GM12878 (cell line): ENCODE measurements at regions not wholly inside any gene's neighbourhood (a gene's known extent, or its start where the extent isn't known, plus 50 kb on each side); places are given as distances from the start of the nearest gene placed in this dataset.

ENCODE experiments used
- ATAC-seq: fragments of 200-7000 bp; cut with Tn5 transposase; 3 replicates; pipeline ENCODE4 v1.9.1; 2020; ENCODE audit warnings: mild to moderate bottlenecking, moderate library complexity
- BruUV-seq: library from RNA; stranded (reverse); fragments of 400-500 nt; replicated peaks from 2 replicates; lab custom pipeline; 2021; lab: Mats Ljungman, UMichigan
- CTCF ChIA-PET: fragments of 300-600 bp; sonication (Branson Sonifier 250); formaldehyde crosslinking; extraction: SDS; loops from one replicate; lab custom pipeline; 2021; ENCODE audit warnings: inconsistent platforms; lab: Yijun Ruan, JAX
- POLR2A ChIA-PET: fragments of 350-600 bp; formaldehyde crosslinking; extraction: SDS; loops from one replicate; lab custom pipeline; 2021; ENCODE audit warnings: inconsistent platforms; lab: Charles Lee
- RAD21 ChIA-PET: fragments of 300-600 bp; sonication (Branson Sonifier 250); formaldehyde crosslinking; loops from one replicate; lab custom pipeline; 2023; ENCODE audit warnings: antibody characterized with exemption; ENCODE audit not compliant: unreplicated experiment; lab: Charles Lee
- SMC1A ChIA-PET: fragments of 300-600 bp; sonication (Branson Sonifier 250); formaldehyde crosslinking; loops from one replicate; lab custom pipeline; 2023; ENCODE audit not compliant: unreplicated experiment, uncharacterized antibody; lab: Charles Lee
- DNase-seq: peaks from one replicate; pipeline ENCODE4 v3.0.0-alpha.2; 2011; ENCODE audit warnings: low read depth, low spot score
- FAIRE-seq: peaks from 3 replicates; lab custom pipeline; 2011; peaks lifted over from hg19 to GRCh38; lab: Jason Lieb, UNC
- H2AFZ ChIP-seq: 2 replicates; pipeline ENCODE4 v1.6.0; 2011; ENCODE audit warnings: low read depth, low read length, control low read depth; ENCODE audit not compliant: control insufficient read depth
- H3K27ac ChIP-seq: 2 replicates; pipeline ENCODE4 v1.5.1; 2011; ENCODE audit warnings: control low read depth; ENCODE audit not compliant: control insufficient read depth, insufficient read depth
- H3K27me3 ChIP-seq, 2 experiments: replicated peaks in 1 of 2; 2 replicates each; pipeline versions ENCODE4 v1.6.0 to v1.6.1; 2011; ENCODE audit warnings: low read length in 1 of 2; ENCODE audit not compliant: control insufficient read depth in 2 of 2, insufficient read depth in 2 of 2
- H3K36me3 ChIP-seq, 2 experiments: 2 replicates each; pipeline ENCODE4 v1.5.1; 2011; ENCODE audit warnings: low read length in 1 of 2; ENCODE audit not compliant: control insufficient read depth in 2 of 2, insufficient read depth in 2 of 2
- H3K4me1 ChIP-seq: 2 replicates; pipeline ENCODE4 v1.6.1; 2011; ENCODE audit warnings: mild to moderate bottlenecking, low read length, moderate library complexity, mixed read lengths; ENCODE audit not compliant: control insufficient read depth, insufficient read depth
- H3K4me2 ChIP-seq: 2 replicates; pipeline ENCODE4 v1.6.0; 2011; ENCODE audit warnings: control low read depth; ENCODE audit not compliant: control insufficient read depth, insufficient read depth
- H3K4me3 ChIP-seq: fragments of 200-600 bp; sonication (generic); 2 replicates; pipeline ENCODE4 v1.5.1; 2016
- H3K79me2 ChIP-seq: 2 replicates; pipeline ENCODE4 v1.6.0; 2011; ENCODE audit warnings: low read length; ENCODE audit not compliant: control insufficient read depth, insufficient read depth
- H3K9ac ChIP-seq: 2 replicates; pipeline ENCODE4 v1.8.0; 2011; ENCODE audit warnings: low read length, control low read depth, mixed read lengths; ENCODE audit not compliant: control insufficient read depth, insufficient read depth
- H3K9me3 ChIP-seq: replicated peaks from 3 replicates; pipeline ENCODE4 v1.5.1; 2011; ENCODE audit warnings: mild to moderate bottlenecking, low read length; ENCODE audit not compliant: control insufficient read depth, insufficient read depth
- H4K20me1 ChIP-seq: 2 replicates; pipeline ENCODE4 v1.6.0; 2011; ENCODE audit not compliant: control insufficient read depth, insufficient read depth
- ATF7 ChIP-seq: fragments of 450-650 bp; IDR thresholded peaks from 2 replicates; pipeline ENCODE4 v1.6.1; 2016; ENCODE audit warnings: low read depth, mild to moderate bottlenecking
- CBX5 ChIP-seq: sonication (generic); IDR thresholded peaks from 2 replicates; pipeline ENCODE4 v1.6.1; 2016; ENCODE audit warnings: low read depth, moderate library complexity, mild to moderate bottlenecking, inconsistent platforms
- CEBPZ ChIP-seq: fragments of 150-350 bp; IDR thresholded peaks from 2 replicates; pipeline ENCODE4 v1.6.1; 2016; ENCODE audit warnings: low read depth, low read length
- CREB1 ChIP-seq: IDR thresholded peaks from 2 replicates; pipeline ENCODE4 v1.6.1; 2012; ENCODE audit warnings: low read depth, mild to moderate bottlenecking, inconsistent platforms
- CREM ChIP-seq: IDR thresholded peaks from 2 replicates; pipeline ENCODE4 v1.6.1; 2014; ENCODE audit warnings: antibody characterized with exemption, low read depth
- EED ChIP-seq: sonication (generic); IDR thresholded peaks from 2 replicates; pipeline ENCODE4 v1.6.1; 2016; ENCODE audit warnings: antibody characterized with exemption, low read depth
- EZH2 ChIP-seq: IDR thresholded peaks from 2 replicates; pipeline ENCODE4 v1.6.1; 2012; ENCODE audit warnings: low read depth, mild to moderate bottlenecking, control low read depth, inconsistent platforms, low read length, borderline replicate concordance; ENCODE audit not compliant: control insufficient read depth
- FOXM1 ChIP-seq: IDR thresholded peaks from 2 replicates; pipeline ENCODE4 v1.6.1; 2012; ENCODE audit warnings: low read depth, mild to moderate bottlenecking, inconsistent platforms, low read length, moderate library complexity
- JUNB ChIP-seq: IDR thresholded peaks from 2 replicates; pipeline ENCODE4 v1.6.1; 2016; ENCODE audit warnings: antibody characterized with exemption, mild to moderate bottlenecking
- NFIC ChIP-seq: IDR thresholded peaks from 2 replicates; pipeline ENCODE4 v1.6.1; 2012; ENCODE audit warnings: low read depth, mild to moderate bottlenecking, inconsistent platforms, low read length, moderate library complexity
- NR2F1 ChIP-seq: fragments of 450-650 bp; conservative IDR thresholded peaks from 2 replicates; pipeline ENCODE4 v1.6.1; 2017; ENCODE audit warnings: mild to moderate bottlenecking
- RUNX3 ChIP-seq: IDR thresholded peaks from 2 replicates; pipeline ENCODE4 v1.6.1; 2012; ENCODE audit warnings: low read length, inconsistent platforms
- WGBS: methylation state at CpG from one replicate; pipeline ENCODE4 v1.1.6; 2016; ENCODE audit warnings: low lambda C conversion rate; ENCODE audit not compliant: insufficient replicate concordance, insufficient coverage; ENCODE audit errors: missing lambda C conversion rate; 5-methylcytosine and 5-hydroxymethylcytosine counted together
- in situ Hi-C: fragments of 300-500 bp; cut with MboI; formaldehyde crosslinking; loops from 9 replicates; pipeline ENCODE4 v1.14.3; 2018; ENCODE audit warnings: mixed read lengths
- intact Hi-C: fragments of 100-400 bp; cut with micrococcal nuclease; formaldehyde crosslinking; loops from one replicate; pipeline ENCODE4 v1.14.2; 2022; ENCODE audit not compliant: unreplicated experiment
- TF ChIP-seq, protein P1 (sequence below): fragments of 450-650 bp; IDR thresholded peaks from 2 replicates; pipeline ENCODE4 v1.6.1; 2016; ENCODE audit warnings: mild to moderate bottlenecking, moderate library complexity, borderline replicate concordance

GRCh38 chr1:59008599-59009347, 224.9 kb upstream of the JUN start (continued):
- TF ChIP-seq, protein P1, sequence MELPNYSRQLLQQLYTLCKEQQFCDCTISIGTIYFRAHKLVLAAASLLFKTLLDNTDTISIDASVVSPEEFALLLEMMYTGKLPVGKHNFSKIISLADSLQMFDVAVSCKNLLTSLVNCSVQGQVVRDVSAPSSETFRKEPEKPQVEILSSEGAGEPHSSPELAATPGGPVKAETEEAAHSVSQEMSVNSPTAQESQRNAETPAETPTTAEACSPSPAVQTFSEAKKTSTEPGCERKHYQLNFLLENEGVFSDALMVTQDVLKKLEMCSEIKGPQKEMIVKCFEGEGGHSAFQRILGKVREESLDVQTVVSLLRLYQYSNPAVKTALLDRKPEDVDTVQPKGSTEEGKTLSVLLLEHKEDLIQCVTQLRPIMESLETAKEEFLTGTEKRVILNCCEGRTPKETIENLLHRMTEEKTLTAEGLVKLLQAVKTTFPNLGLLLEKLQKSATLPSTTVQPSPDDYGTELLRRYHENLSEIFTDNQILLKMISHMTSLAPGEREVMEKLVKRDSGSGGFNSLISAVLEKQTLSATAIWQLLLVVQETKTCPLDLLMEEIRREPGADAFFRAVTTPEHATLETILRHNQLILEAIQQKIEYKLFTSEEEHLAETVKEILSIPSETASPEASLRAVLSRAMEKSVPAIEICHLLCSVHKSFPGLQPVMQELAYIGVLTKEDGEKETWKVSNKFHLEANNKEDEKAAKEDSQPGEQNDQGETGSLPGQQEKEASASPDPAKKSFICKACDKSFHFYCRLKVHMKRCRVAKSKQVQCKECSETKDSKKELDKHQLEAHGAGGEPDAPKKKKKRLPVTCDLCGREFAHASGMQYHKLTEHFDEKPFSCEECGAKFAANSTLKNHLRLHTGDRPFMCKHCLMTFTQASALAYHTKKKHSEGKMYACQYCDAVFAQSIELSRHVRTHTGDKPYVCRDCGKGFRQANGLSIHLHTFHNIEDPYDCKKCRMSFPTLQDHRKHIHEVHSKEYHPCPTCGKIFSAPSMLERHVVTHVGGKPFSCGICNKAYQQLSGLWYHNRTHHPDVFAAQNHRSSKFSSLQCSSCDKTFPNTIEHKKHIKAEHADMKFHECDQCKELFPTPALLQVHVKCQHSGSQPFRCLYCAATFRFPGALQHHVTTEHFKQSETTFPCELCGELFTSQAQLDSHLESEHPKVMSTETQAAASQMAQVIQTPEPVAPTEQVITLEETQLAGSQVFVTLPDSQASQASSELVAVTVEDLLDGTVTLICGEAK, result no peak
- TF ChIP-seq, all 136 proteins: peak for 2

DNA sequence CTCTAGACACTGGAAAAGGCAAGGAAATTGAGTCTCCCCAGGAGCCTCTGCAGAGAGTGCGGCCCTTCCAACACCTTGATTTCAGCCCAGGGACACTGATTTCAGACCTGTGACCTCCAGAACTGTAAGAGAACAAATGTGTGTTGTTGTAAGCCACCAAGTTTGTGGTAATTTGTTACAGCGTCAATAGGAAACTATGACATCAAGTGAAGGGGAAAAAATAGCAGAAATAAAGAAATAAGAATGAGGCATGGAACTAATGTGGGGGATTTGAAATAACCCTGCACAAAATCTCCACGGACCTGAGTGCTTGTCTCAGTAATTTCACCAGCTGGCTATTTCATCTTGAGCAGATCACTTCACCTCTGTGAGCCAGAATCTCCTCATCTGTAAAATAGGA, 227.8 kb upstream of the JUN start:
- no peak overlapping the region for H3K9ac ChIP-seq
- no peak overlapping the region for H2AFZ ChIP-seq
- H3K79me2 ChIP-seq, result no peaks in the 10 kb centered on the region
- POLR2A ChIA-PET, result interaction anchor here (0.5 to 3.1 kb wide), 2 partner anchors 9 to 14 kb away, joined by 3 to 14 read pairs; no protein-coding TSS in a partner anchor
- RAD21 ChIA-PET, result interaction anchor here (1.0 to 2.9 kb wide), 8 partner anchors 10 to 687 kb away, joined by 4 to 34 read pairs (median 8); no protein-coding TSS in a partner anchor
- H3K4me1 ChIP-seq, result peaks cover 59% of the 10 kb centered on the region
- no peaks in the 10 kb centered on the region for H3K27me3 ChIP-seq
- FAIRE-seq, result no peak
- 53% methylated on average over 3 of the region's 3 CpGs for WGBS
- no peak overlapping the region for H3K4me3 ChIP-seq
- no peak for DNase-seq
- no peak overlapping the region for H3K4me2 ChIP-seq
- H3K27ac ChIP-seq, result no peak overlapping the region
- H3K9me3 ChIP-seq, result no peaks in the 10 kb centered on the region
- in situ Hi-C loops (no loop called here), intact Hi-C loops (loop anchor here (10.0 kb wide), 1 partner anchor 133 kb away; no protein-coding TSS in a partner anchor)
- no TSS peak for BruUV-seq
- TF ChIP-seq NR2F1, result 0 out of 2 replicates have a peak, but pooled peaks have one; percentile 39
- TF ChIP-seq CBX5, result no peak
- TF ChIP-seq CREB1, result peak; percentile 70; the same call in 1 of the 2 replicates
- TF ChIP-seq JUNB, result peak; percentile 33
- no peak for TF ChIP-seq EZH2
- 0 out of 2 replicates have a peak, but pooled peaks have one; percentile 29 for TF ChIP-seq ATF7
- peak; percentile 48; the same call in 1 of the 2 replicates for TF ChIP-seq EED
- TF ChIP-seq NFIC, result peak; percentile 33; the same call in 1 of the 2 replicates
- TF ChIP-seq CREM, result 0 out of 2 replicates have a peak, but pooled peaks have one; percentile 47
- TF ChIP-seq FOXM1, result peak; percentile 50; the same call in 1 of the 2 replicates
- TF ChIP-seq CEBPZ, result no peak
- peak; percentile 77; the same call in 1 of the 2 replicates for TF ChIP-seq RUNX3
- CTCF ChIA-PET, result interaction anchor here (1.0 to 2.2 kb wide), 5 partner anchors 10 to 687 kb away, joined by 3 to 7 read pairs (median 4); no protein-coding TSS in a partner anchor
- no peaks in the 10 kb centered on the region for H4K20me1 ChIP-seq
- H3K36me3 ChIP-seq, result no peaks in the 10 kb centered on the region
- SMC1A ChIA-PET, result interaction anchor here (0.8 to 6.4 kb wide), 13 partner anchors 7 to 687 kb away, joined by 3 to 61 read pairs (median 5); partner anchors contain the start of gene JUN
- ATAC-seq, result peak; percentile 7
